ENCODE measurements at regions not wholly inside any gene's neighbourhood (a gene's known extent, or its start where the extent isn't known, plus 50 kb on each side); places are given as distances from the start of the nearest gene placed in this dataset.
"Not testable (repeated sequence)": the region's sequence is repeated elsewhere in the genome, so short reads cannot be mapped to it uniquely, and the experiment has no call there.

GRCh38 chr5:92543201-92543600 lies 1037.8 kb downstream of the NR2F1-AS1 start:
- no peak for FAIRE-seq

- not testable (repeated sequence) for FAIRE-seq
Measured at GRCh38 chr5:92542017-92542416, 1039.0 kb downstream of the NR2F1-AS1 start.

- FAIRE-seq = no peak
Measured at GRCh38 chr5:92527311-92528078, 1053.5 kb downstream of the NR2F1-AS1 start.

GRCh38 chr5:92525131-92525530 lies 1055.9 kb downstream of the NR2F1-AS1 start:
- FAIRE-seq = no peak

- FAIRE-seq = no peak
Measured at GRCh38 chr5:92519811-92520632, 1061.0 kb downstream of the NR2F1-AS1 start.

GRCh38 chr5:92518318-92518904 lies 1062.6 kb downstream of the NR2F1-AS1 start:
- FAIRE-seq = no peak

GRCh38 chr5:92514896-92515295 lies 1066.1 kb downstream of the NR2F1-AS1 start:
- no peak for FAIRE-seq

GRCh38 chr5:92513067-92513466 lies 1068.0 kb downstream of the NR2F1-AS1 start:
- FAIRE-seq = no peak

GRCh38 chr5:92508271-92508670 lies 1072.7 kb downstream of the NR2F1-AS1 start:
- no peak for FAIRE-seq

GRCh38 chr5:92505925-92506324 lies 1075.1 kb downstream of the NR2F1-AS1 start:
- no peak for FAIRE-seq

- FAIRE-seq = no peak
Measured at GRCh38 chr5:92505145-92505544, 1075.9 kb downstream of the NR2F1-AS1 start.

- FAIRE-seq = no peak
Measured at GRCh38 chr5:92504346-92504745, 1076.7 kb downstream of the NR2F1-AS1 start.

GRCh38 chr5:92500752-92501151 lies 1080.3 kb downstream of the NR2F1-AS1 start:
- no peak for FAIRE-seq

- no peak for FAIRE-seq
Measured at GRCh38 chr5:92496545-92496944, 1084.5 kb downstream of the NR2F1-AS1 start.

GRCh38 chr5:92494508-92494907 lies 1086.5 kb downstream of the NR2F1-AS1 start:
- no peak for FAIRE-seq

GRCh38 chr5:92492908-92493307 lies 1088.1 kb downstream of the NR2F1-AS1 start:
- FAIRE-seq = no peak

- no peak for FAIRE-seq
Measured at GRCh38 chr5:92484484-92484883, 1096.5 kb downstream of the NR2F1-AS1 start.

- FAIRE-seq = no peak
Measured at GRCh38 chr5:92472981-92473566, 1090.0 kb upstream of the ARRDC3 start.

GRCh38 chr5:92471861-92472260 lies 1088.7 kb upstream of the ARRDC3 start:
- no peak for FAIRE-seq

- no peak for FAIRE-seq
Measured at GRCh38 chr5:92470770-92471169, 1087.7 kb upstream of the ARRDC3 start.

GRCh38 chr5:92468295-92468694 lies 1085.2 kb upstream of the ARRDC3 start:
- no peak for FAIRE-seq

GRCh38 chr5:92467695-92468094 lies 1084.6 kb upstream of the ARRDC3 start:
- no peak for FAIRE-seq

- FAIRE-seq = no peak
Measured at GRCh38 chr5:92460505-92460904, 1077.4 kb upstream of the ARRDC3 start.
